Liver (tissue), 3 donors: ENCODE measurements at regions not wholly inside any gene's neighbourhood (a gene's known extent, or its start where the extent isn't known, plus 50 kb on each side); places are given as distances from the start of the nearest gene placed in this dataset.
A peak's percentile ranks its signal among the peaks of the same experiment; 100 is the strongest.

ENCODE experiments used
- GABPA ChIP-seq, 2 donors: IDR thresholded peaks in 1 of 2; conservative IDR thresholded peaks in 1 of 2; 2 replicates each; pipeline ENCODE4 v1.6.1; 2016; ENCODE audit warnings: antibody characterized with exemption in 2 of 2, mild to moderate bottlenecking in 1 of 2, moderate library complexity in 1 of 2
- JUND ChIP-seq, 2 donors: IDR thresholded peaks; 2 replicates each; pipeline ENCODE4 v1.6.1; 2016; ENCODE audit warnings: antibody characterized with exemption in 2 of 2
- NR2F2 ChIP-seq: IDR thresholded peaks from 2 replicates; pipeline ENCODE4 v1.6.1; 2016; ENCODE audit warnings: antibody characterized with exemption
- RXRA ChIP-seq, 2 donors: IDR thresholded peaks; 2 replicates each; pipeline ENCODE4 v1.6.1; 2017 to 2018; ENCODE audit warnings: antibody characterized with exemption in 2 of 2, mild to moderate bottlenecking in 1 of 2
- SP1 ChIP-seq: IDR thresholded peaks from 2 replicates; pipeline ENCODE4 v1.6.1; 2018; ENCODE audit warnings: antibody characterized with exemption, mild to moderate bottlenecking
- TAF1 ChIP-seq: conservative IDR thresholded peaks from 2 replicates; pipeline ENCODE4 v1.6.1; 2016; ENCODE audit warnings: antibody characterized with exemption, mild to moderate bottlenecking
- YY1 ChIP-seq: IDR thresholded peaks from 2 replicates; pipeline ENCODE4 v1.6.1; 2016; ENCODE audit warnings: antibody characterized with exemption, mild to moderate bottlenecking
- TF ChIP-seq, protein P1 (sequence below): fragments of 150-350 bp; IDR thresholded peaks from 2 replicates; pipeline ENCODE4 v1.5.1; 2017; ENCODE audit warnings: improper control_type of control experiment, low read depth, low read length; ENCODE audit not compliant: missing input control
- TF ChIP-seq, protein P2 (sequence below): IDR thresholded peaks from 2 replicates; pipeline ENCODE4 v1.6.1; 2016; ENCODE audit warnings: antibody characterized with exemption, mild to moderate bottlenecking
- TF ChIP-seq, protein P3 (sequence below): IDR thresholded peaks from 2 replicates; pipeline ENCODE4 v1.6.1; 2016; ENCODE audit warnings: antibody characterized with exemption
- TF ChIP-seq, protein P4 (sequence below): IDR thresholded peaks from 2 replicates; pipeline ENCODE4 v1.6.1; 2016; ENCODE audit warnings: antibody characterized with exemption
- donor health status: healthy.
- donor health status: healthy.

DNA sequence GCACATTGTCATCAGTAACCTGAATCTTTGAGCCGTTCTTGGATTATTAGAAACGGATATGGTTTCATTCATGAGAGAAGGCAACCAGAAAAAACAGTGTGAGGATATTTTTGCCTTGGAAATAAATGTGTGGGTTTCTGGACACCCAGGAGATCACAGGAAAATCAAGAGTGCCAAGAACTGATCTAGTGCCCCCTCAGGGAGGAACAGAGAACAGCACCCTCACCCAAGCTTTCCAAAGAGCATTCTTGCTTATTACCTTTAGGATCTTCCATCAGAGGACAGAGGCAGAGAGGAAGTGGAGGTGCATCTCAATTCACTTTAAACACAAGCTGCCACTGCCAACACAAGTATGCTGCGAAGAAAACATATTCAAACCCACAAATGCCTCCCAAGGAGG is 851.5 kb upstream of the COBL start:
- TF ChIP-seq, protein P1, sequence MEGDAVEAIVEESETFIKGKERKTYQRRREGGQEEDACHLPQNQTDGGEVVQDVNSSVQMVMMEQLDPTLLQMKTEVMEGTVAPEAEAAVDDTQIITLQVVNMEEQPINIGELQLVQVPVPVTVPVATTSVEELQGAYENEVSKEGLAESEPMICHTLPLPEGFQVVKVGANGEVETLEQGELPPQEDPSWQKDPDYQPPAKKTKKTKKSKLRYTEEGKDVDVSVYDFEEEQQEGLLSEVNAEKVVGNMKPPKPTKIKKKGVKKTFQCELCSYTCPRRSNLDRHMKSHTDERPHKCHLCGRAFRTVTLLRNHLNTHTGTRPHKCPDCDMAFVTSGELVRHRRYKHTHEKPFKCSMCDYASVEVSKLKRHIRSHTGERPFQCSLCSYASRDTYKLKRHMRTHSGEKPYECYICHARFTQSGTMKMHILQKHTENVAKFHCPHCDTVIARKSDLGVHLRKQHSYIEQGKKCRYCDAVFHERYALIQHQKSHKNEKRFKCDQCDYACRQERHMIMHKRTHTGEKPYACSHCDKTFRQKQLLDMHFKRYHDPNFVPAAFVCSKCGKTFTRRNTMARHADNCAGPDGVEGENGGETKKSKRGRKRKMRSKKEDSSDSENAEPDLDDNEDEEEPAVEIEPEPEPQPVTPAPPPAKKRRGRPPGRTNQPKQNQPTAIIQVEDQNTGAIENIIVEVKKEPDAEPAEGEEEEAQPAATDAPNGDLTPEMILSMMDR, result peak; percentile 17
- TF ChIP-seq JUND (IDR thresholded peaks at IDR 0.05), result no peak
- no peak for TF ChIP-seq YY1
- TF ChIP-seq, protein P2, sequence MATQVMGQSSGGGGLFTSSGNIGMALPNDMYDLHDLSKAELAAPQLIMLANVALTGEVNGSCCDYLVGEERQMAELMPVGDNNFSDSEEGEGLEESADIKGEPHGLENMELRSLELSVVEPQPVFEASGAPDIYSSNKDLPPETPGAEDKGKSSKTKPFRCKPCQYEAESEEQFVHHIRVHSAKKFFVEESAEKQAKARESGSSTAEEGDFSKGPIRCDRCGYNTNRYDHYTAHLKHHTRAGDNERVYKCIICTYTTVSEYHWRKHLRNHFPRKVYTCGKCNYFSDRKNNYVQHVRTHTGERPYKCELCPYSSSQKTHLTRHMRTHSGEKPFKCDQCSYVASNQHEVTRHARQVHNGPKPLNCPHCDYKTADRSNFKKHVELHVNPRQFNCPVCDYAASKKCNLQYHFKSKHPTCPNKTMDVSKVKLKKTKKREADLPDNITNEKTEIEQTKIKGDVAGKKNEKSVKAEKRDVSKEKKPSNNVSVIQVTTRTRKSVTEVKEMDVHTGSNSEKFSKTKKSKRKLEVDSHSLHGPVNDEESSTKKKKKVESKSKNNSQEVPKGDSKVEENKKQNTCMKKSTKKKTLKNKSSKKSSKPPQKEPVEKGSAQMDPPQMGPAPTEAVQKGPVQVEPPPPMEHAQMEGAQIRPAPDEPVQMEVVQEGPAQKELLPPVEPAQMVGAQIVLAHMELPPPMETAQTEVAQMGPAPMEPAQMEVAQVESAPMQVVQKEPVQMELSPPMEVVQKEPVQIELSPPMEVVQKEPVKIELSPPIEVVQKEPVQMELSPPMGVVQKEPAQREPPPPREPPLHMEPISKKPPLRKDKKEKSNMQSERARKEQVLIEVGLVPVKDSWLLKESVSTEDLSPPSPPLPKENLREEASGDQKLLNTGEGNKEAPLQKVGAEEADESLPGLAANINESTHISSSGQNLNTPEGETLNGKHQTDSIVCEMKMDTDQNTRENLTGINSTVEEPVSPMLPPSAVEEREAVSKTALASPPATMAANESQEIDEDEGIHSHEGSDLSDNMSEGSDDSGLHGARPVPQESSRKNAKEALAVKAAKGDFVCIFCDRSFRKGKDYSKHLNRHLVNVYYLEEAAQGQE, result no peak
- TF ChIP-seq, protein P3, sequence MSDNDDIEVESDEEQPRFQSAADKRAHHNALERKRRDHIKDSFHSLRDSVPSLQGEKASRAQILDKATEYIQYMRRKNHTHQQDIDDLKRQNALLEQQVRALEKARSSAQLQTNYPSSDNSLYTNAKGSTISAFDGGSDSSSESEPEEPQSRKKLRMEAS, result no peak
- no peak for TF ChIP-seq NR2F2
- TF ChIP-seq SP1, result no peak
- no peak for TF ChIP-seq GABPA (IDR thresholded peaks at IDR 0.05 in 1 of 2, conservative IDR thresholded peaks at IDR 0.05 in 1 of 2)
- no peak for TF ChIP-seq RXRA (IDR thresholded peaks at IDR 0.05)
- TF ChIP-seq TAF1, result no peak
- TF ChIP-seq, protein P4, sequence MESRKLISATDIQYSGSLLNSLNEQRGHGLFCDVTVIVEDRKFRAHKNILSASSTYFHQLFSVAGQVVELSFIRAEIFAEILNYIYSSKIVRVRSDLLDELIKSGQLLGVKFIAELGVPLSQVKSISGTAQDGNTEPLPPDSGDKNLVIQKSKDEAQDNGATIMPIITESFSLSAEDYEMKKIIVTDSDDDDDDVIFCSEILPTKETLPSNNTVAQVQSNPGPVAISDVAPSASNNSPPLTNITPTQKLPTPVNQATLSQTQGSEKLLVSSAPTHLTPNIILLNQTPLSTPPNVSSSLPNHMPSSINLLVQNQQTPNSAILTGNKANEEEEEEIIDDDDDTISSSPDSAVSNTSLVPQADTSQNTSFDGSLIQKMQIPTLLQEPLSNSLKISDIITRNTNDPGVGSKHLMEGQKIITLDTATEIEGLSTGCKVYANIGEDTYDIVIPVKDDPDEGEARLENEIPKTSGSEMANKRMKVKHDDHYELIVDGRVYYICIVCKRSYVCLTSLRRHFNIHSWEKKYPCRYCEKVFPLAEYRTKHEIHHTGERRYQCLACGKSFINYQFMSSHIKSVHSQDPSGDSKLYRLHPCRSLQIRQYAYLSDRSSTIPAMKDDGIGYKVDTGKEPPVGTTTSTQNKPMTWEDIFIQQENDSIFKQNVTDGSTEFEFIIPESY, result no peak
